ENCODE measurements at regions not wholly inside any gene's neighbourhood (a gene's known extent, or its start where the extent isn't known, plus 50 kb on each side); places are given as distances from the start of the nearest gene placed in this dataset.

GRCh38 chr21:18553786-18554185 lies 150.2 kb upstream of the TMPRSS15 start:
- TF ChIP-seq EZH2phosphoT487 (IDR thresholded peaks at IDR 0.05; ENCODE audit: borderline replicate concordance, low read depth, low read length): no peak
- TF ChIP-seq, protein P1, sequence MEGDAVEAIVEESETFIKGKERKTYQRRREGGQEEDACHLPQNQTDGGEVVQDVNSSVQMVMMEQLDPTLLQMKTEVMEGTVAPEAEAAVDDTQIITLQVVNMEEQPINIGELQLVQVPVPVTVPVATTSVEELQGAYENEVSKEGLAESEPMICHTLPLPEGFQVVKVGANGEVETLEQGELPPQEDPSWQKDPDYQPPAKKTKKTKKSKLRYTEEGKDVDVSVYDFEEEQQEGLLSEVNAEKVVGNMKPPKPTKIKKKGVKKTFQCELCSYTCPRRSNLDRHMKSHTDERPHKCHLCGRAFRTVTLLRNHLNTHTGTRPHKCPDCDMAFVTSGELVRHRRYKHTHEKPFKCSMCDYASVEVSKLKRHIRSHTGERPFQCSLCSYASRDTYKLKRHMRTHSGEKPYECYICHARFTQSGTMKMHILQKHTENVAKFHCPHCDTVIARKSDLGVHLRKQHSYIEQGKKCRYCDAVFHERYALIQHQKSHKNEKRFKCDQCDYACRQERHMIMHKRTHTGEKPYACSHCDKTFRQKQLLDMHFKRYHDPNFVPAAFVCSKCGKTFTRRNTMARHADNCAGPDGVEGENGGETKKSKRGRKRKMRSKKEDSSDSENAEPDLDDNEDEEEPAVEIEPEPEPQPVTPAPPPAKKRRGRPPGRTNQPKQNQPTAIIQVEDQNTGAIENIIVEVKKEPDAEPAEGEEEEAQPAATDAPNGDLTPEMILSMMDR (conservative IDR thresholded peaks at IDR 0.05; ENCODE audit: low read length): no peak

All from OCI-LY7 (cell line).